Activated T-cell treated with anti-CD3 and anti-CD28 coated beads for 48 hours (primary cell): ENCODE measurements at regions not wholly inside any gene's neighbourhood (a gene's known extent, or its start where the extent isn't known, plus 50 kb on each side); places are given as distances from the start of the nearest gene placed in this dataset.

Source experiments
- DNase-seq: peaks from one replicate; pipeline ENCODE4 v3.0.0-alpha.2; 2020; ENCODE audit warnings: low read depth

- no peak for DNase-seq
Observed at GRCh38 chr12:24557738-24558137, 391.2 kb downstream of the BCAT1 start.

GRCh38 chr12:24555730-24556129 is 393.2 kb downstream of the BCAT1 start:
- DNase-seq = no peak

GRCh38 chr12:24554612-24555295 is 394.1 kb downstream of the BCAT1 start:
- no peak for DNase-seq

GRCh38 chr12:24553259-24553658 is 395.6 kb downstream of the BCAT1 start:
- no peak for DNase-seq

GRCh38 chr12:24551163-24551786 is 397.6 kb downstream of the BCAT1 start:
- DNase-seq = no peak

- DNase-seq = no peak
Observed at GRCh38 chr12:24550609-24551008, 398.3 kb downstream of the BCAT1 start.

GRCh38 chr12:24546661-24547060 is 402.2 kb downstream of the BCAT1 start:
- DNase-seq = no peak

- DNase-seq = no peak
Observed at GRCh38 chr12:24546084-24546483, 402.8 kb downstream of the BCAT1 start.

GRCh38 chr12:24544368-24544767 is 404.5 kb downstream of the BCAT1 start:
- DNase-seq = no peak

- DNase-seq = no peak
Observed at GRCh38 chr12:24541193-24541871, 407.6 kb downstream of the BCAT1 start.

- DNase-seq = no peak
Observed at GRCh38 chr12:24539646-24540045, 409.3 kb downstream of the BCAT1 start.

- no peak for DNase-seq
Observed at GRCh38 chr12:24537083-24537860, 411.6 kb downstream of the BCAT1 start.

GRCh38 chr12:24535334-24536069 is 413.4 kb downstream of the BCAT1 start:
- no peak for DNase-seq

- DNase-seq = no peak
Observed at GRCh38 chr12:24534622-24535021, 414.3 kb downstream of the BCAT1 start.

- no peak for DNase-seq
Observed at GRCh38 chr12:24533716-24534352, 415.1 kb downstream of the BCAT1 start.

GRCh38 chr12:24530689-24531088 is 418.2 kb downstream of the BCAT1 start:
- no peak for DNase-seq

- no peak for DNase-seq
Observed at GRCh38 chr12:24527102-24527501, 421.8 kb downstream of the BCAT1 start.

- no peak for DNase-seq
Observed at GRCh38 chr12:24522736-24523135, 426.2 kb downstream of the BCAT1 start.

- no peak for DNase-seq
Observed at GRCh38 chr12:24519759-24520158, 429.1 kb downstream of the BCAT1 start.

GRCh38 chr12:24517000-24517399 is 431.9 kb downstream of the BCAT1 start:
- DNase-seq = no peak

- DNase-seq = no peak
Observed at GRCh38 chr12:24510581-24511125, 438.2 kb downstream of the BCAT1 start.
